Left renal pelvis (tissue), 4 donors: ENCODE measurements at regions not wholly inside any gene's neighbourhood (a gene's known extent, or its start where the extent isn't known, plus 50 kb on each side); places are given as distances from the start of the nearest gene placed in this dataset.
A peak's percentile ranks its signal among the peaks of the same experiment; 100 is the strongest.

ENCODE experiments used
- DNase-seq, 4 donors: peaks; one replicate each; pipeline ENCODE4 v3.0.0-alpha.2; 2013; ENCODE audit warnings: low read depth in 4 of 4, low spot score in 3 of 4

GRCh38 chr7:12067156-12067831 lies 143.8 kb upstream of the TMEM106B start:
- peak in 3 of 4 donors; percentile 20 to 39 (median 29) for DNase-seq

GRCh38 chr7:12069757-12070156 lies 141.3 kb upstream of the TMEM106B start:
- no peak for DNase-seq

- DNase-seq, result no peak
These were observed 136.2 kb upstream of the TMEM106B start for GRCh38 chr7:12074889-12075288.

- DNase-seq, result no peak
These were observed 131.1 kb upstream of the TMEM106B start for GRCh38 chr7:12080006-12080405.

GRCh38 chr7:12085516-12085915 lies 125.6 kb upstream of the TMEM106B start:
- no peak for DNase-seq

GRCh38 chr7:12089951-12090756 lies 120.9 kb upstream of the TMEM106B start:
- DNase-seq, result no peak

GRCh38 chr7:12090757-12091221 lies 120.3 kb upstream of the TMEM106B start:
- no peak for DNase-seq

GRCh38 chr7:12091231-12091630 lies 119.9 kb upstream of the TMEM106B start:
- DNase-seq, result no peak

- no peak for DNase-seq
These were observed 118.5 kb upstream of the TMEM106B start for GRCh38 chr7:12092499-12093130.

GRCh38 chr7:12093365-12093764 lies 117.7 kb upstream of the TMEM106B start:
- no peak for DNase-seq

GRCh38 chr7:12094365-12094921 lies 116.7 kb upstream of the TMEM106B start:
- no peak for DNase-seq

- DNase-seq, result peak in 2 of 4 donors; percentile 22 to 24
These were observed 109.0 kb upstream of the TMEM106B start for GRCh38 chr7:12102126-12102525.

- no peak for DNase-seq
These were observed 108.6 kb upstream of the TMEM106B start for GRCh38 chr7:12102527-12102926.

- DNase-seq, result no peak
These were observed 107.1 kb upstream of the TMEM106B start for GRCh38 chr7:12103948-12104347.

GRCh38 chr7:12107381-12107780 lies 103.7 kb upstream of the TMEM106B start:
- DNase-seq, result no peak

- DNase-seq, result peak in 3 of 4 donors; percentile 12 to 35 (median 24)
These were observed 103.2 kb upstream of the TMEM106B start for GRCh38 chr7:12107841-12108254.

- no peak for DNase-seq
These were observed 100.7 kb upstream of the TMEM106B start for GRCh38 chr7:12110425-12110824.

- peak in 2 of 4 donors; percentile 14 to 33 for DNase-seq
These were observed 99.4 kb upstream of the TMEM106B start for GRCh38 chr7:12111422-12112405.

- no peak for DNase-seq
These were observed 93.9 kb upstream of the TMEM106B start for GRCh38 chr7:12117170-12117569.
